HG03442 (cell line): ENCODE measurements at regions not wholly inside any gene's neighbourhood (a gene's known extent, or its start where the extent isn't known, plus 50 kb on each side); places are given as distances from the start of the nearest gene placed in this dataset.
"Not testable (repeated sequence)": the region's sequence is repeated elsewhere in the genome, so short reads cannot be mapped to it uniquely, and the experiment has no call there.

ENCODE experiments used
- ATAC-seq: cut with Tn5 transposase; IDR thresholded peaks from one replicate; pipeline ENCODE4 v1.9.1; 2021; ENCODE audit warnings: mild to moderate bottlenecking, moderate library complexity; ENCODE audit not compliant: unreplicated experiment

GRCh38 chr4:72701987-72702819 lies 133.2 kb upstream of the ADAMTS3 start:
- ATAC-seq = peak; percentile 82

DNA sequence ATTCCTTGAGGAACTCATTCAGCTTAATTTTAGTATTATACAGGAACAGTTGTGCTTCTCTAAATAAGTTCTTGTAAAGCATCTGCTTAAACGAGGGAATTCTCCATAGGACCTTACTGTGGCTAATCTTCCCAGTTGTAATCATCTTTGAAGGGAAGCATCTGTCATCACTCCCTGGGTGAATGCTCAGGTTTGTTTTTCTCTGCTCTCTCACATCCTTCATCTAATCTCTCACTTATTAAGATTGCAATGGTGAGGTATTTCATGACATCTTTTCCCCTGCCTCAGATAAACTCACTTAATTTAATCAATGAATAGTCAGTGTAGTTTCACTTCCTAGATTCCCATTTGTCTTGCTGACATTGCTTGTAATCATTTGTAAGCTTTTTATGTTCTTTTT lies 121.8 kb upstream of the ADAMTS3 start:
- no peak for ATAC-seq

- no peak for ATAC-seq
Observed at GRCh38 chr4:72689923-72690322, 120.9 kb upstream of the ADAMTS3 start.

- ATAC-seq = not testable (repeated sequence)
Observed at GRCh38 chr4:72686390-72686789, 117.4 kb upstream of the ADAMTS3 start.

- no peak for ATAC-seq
Observed at GRCh38 chr4:72679666-72680065, 110.6 kb upstream of the ADAMTS3 start.

- no peak for ATAC-seq
Observed at GRCh38 chr4:72677886-72678285, 108.9 kb upstream of the ADAMTS3 start.

DNA sequence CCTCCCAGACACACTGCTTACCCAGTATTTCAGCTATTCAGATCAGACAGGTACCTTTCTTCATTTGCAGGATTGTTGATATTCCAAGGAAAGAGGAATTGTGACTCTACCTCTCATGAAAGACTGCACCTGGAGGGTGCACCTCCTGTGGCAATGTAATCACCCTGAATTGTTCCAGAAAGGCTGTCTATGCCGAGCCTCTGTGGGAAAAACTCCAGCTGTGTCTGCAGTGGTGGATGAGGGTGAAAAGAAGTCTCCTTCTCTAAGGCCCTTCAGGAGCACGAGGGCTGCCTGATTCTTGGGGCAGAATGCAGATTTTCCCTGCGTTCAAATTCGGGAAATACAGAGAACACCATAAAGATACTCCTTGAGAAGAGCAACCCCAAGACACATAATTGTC lies 108.2 kb upstream of the ADAMTS3 start:
- ATAC-seq = no peak

DNA sequence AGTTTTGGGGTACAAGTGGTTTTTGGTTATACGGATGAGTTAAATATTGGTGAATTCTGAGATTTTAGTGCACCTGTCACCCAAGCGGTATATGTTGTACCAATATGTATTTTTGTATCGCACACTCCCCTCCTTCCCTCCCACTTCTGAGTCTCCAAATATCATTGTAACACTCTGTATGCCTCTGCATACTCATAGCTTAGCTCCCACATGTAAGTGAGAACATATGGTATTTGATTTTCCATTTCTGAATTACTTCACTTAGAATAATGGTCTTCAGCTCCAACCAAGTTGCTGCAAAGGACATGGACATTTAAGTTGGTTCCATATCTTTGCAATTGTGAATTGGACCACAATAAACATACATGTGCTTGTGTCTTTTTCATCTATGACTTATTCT lies 103.0 kb upstream of the ADAMTS3 start:
- no peak for ATAC-seq

DNA sequence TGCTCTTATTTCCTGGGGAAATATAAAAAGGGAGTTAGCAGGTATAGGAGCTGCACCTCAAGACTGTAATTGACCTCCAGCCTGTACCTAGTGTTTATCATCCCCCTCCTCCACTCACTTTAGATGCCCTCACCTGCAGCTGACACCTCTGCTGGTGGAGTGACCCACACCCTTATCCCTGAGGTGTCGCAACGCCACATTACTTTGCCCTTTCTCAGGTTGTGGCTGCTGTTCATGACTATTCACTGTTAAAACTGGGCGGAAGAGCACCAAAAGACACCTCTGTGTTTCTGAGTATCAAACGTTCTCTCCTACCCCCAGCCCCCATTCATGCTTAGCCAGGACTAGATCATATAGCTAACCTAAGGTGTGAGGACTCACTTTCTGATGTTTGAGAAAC lies 101.5 kb upstream of the ADAMTS3 start:
- ATAC-seq = no peak

DNA sequence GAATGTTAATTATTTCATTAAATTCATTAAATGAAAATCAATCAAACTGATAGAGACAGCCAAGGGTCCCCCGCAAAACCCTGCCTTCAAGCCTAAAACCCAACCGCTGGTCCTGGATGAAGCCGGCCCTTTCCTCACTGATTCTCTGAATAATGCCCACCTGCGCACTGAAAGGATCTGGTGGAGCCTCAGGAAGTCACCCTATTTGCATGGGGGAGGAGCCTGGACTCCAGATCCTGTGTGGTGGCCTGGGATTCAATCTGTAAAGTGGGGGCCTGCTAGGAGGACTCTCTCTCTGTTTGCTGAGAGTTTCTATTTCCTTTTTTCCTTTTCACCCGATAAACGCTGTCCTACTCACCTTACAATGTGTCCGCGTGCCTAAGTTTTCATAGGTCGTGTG lies 97.9 kb upstream of the ADAMTS3 start:
- no peak for ATAC-seq

- no peak for ATAC-seq
Observed at GRCh38 chr4:72665171-72665968, 96.3 kb upstream of the ADAMTS3 start.

DNA sequence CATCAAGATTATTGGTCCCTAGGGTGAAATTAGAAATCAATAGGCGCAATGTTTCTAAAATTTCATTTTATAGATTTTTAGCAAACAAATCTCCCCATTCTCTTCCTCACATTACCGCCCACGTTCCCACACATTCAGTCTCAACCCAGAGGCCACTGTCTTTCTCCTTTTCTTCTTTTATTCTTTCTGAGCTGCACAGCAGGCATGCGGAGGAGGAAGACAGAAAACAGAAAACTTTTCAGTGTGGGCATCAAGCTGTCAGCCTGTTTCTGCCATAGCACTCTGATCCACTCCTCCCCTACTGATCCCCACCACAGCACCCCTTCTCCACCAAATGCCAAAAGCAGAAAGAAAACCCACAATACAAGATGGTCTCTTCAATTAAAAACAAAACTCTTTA lies 94.8 kb upstream of the ADAMTS3 start:
- ATAC-seq = no peak

- ATAC-seq = no peak
Observed at GRCh38 chr4:72661830-72662229, 92.8 kb upstream of the ADAMTS3 start.

DNA sequence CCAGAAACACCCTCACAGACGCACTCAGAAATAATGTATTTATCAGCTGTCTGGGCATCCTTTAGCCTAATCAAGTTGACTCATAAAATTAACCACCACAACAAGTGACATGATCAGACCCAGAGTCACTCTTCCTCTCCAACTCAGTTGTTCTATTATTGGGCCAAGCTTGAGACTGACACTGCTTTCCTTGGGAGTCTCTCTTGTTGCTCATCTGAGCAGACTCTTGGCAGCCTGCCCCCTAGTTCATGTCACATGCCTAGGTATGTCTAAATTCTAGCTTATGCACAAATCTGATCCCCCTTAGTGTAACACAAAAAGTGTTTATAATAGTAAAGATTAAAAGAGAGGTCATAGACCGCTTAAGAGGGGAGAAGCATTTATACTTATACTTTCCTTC lies 72.6 kb upstream of the ADAMTS3 start:
- no peak for ATAC-seq

GRCh38 chr4:72636866-72637265 lies 67.8 kb upstream of the ADAMTS3 start:
- not testable (repeated sequence) for ATAC-seq

DNA sequence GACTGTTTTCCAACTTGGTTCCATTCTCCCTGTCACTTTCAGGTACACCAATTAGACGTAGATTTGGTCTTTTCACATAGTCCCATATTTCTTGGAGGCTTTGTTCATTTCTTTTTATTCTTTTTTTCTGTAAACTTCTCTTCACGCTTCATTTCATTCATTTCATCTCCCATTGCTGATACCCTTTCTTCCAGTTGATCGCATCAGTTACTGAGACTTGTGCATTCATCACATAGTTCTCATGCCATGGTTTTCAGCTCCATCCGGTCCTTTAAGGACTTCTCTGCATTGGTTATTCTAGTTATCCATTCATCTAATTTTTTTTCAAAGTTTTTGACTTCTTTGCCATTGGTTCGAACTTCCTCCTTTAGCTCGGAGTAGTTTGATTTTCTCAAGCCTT lies 66.9 kb upstream of the ADAMTS3 start:
- ATAC-seq = not testable (repeated sequence)

- ATAC-seq = not testable (repeated sequence)
Observed at GRCh38 chr4:72632253-72632652, 63.2 kb upstream of the ADAMTS3 start.

DNA sequence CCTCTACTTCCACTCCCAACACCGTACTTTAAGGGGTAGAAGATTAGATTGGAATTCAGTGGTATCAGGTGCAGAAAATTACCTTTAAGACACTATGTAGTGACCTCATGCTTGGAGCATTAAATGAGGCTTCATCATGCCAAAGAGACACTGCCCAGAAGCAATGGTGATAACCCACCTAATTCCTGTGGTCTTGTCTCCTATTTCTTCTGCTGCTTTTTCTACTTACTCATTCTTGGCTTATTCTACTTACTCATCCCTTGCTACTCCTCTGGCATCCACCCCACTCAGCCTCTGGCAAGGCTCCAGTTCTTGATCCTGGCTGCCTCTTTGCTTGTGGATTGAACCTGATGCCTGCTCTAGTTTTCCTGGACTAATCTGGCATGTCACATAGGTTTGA lies 62.3 kb upstream of the ADAMTS3 start:
- no peak for ATAC-seq

DNA sequence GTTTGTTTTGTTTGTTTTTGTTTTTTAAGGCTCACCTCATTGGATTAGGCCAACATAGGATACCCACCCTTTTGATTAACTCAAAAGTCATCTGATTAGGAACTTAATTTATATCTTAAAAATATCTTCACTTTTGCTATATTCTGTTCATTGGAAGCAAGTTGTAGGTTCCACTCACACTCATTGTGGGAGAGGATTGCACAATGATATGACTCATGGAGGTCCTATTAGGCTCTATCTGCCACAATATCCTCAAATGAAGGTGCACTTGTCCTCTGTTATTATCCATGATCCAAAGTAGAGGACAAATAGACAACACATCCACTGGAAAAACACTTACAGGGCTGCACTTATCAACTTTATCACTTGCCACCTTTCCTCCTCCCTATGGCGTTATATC lies 60.5 kb upstream of the ADAMTS3 start:
- no peak for ATAC-seq

DNA sequence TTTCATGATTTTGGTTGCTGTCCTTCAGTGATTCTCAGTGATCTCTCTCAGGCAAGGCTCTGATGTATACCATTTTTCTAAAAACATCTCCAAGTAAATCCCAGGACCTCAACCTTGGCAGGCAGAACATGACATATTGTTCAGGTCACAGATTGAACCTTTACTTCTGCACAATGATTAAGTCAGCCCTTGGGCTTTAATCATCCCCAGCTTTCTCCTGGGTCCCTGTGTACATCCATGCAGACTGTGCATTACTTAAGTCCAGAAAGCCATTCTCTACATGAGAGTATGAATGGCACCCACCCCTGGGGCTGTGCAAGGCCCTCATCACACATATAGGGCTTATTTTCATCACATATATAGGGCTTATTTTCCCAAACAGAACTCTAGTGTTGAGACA lies 58.7 kb upstream of the ADAMTS3 start:
- ATAC-seq = no peak
